ENCODE measurements at regions not wholly inside any gene's neighbourhood (a gene's known extent, or its start where the extent isn't known, plus 50 kb on each side); places are given as distances from the start of the nearest gene placed in this dataset.

DNA sequence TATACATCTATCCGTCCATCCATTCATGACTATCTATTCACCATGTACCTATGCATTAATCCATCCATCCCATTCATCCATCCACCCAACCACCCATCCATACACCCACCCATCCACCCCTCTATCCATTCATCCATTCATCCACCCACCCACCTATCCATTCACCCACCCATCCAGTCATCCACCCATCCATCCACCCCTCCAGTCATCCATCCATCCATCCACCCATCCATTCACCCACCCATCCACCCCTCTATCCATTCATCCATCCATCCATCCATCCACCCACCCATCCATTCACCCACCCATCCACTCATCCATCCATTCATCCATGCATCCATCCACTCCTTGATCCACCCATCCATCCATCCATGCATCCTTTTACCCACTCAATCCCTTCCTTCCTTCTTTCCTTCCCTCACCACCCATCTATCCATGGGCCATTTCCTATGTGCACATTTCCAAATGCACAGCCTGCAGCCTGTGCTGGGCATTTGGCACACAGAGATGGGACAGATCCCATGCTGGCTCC is 100.8 kb upstream of the ADRA2C start:
- POLR2A ChIA-PET, result no interaction called here
- no peak overlapping the region for H3K27ac Mint-ChIP-seq (ENCODE audit: unreplicated experiment)
- CTCF ChIA-PET, result no interaction called here
- peaks cover 14% of the 10 kb centered on the region for H3K9me3 Mint-ChIP-seq (ENCODE audit: unreplicated experiment)
- H3K36me3 ChIP-seq (ENCODE audit: control insufficient read depth, insufficient read depth, low read length), result no peaks in the 10 kb centered on the region
- no peak for TF ChIP-seq CTCF (IDR thresholded peaks at IDR 0.05; ENCODE audit: insufficient read depth in 1 of 2, low read depth in 1 of 2, low read length in 1 of 2, severe bottlenecking in 1 of 2, unreplicated experiment in 1 of 2)
- no peaks in the 10 kb centered on the region for H3K4me1 Mint-ChIP-seq (ENCODE audit: low read depth, unreplicated experiment)
- H3K4me1 ChIP-seq, result no peaks in the 10 kb centered on the region
- no peaks in the 10 kb centered on the region for H3K27me3 ChIP-seq (replicated peaks; ENCODE audit: control insufficient read depth, insufficient read depth, low read length)
- no TSS peak for BruUV-seq (replicated peaks)
- no peak for DNase-seq
- no peak overlapping the region for H3K4me3 ChIP-seq (ENCODE audit: low read depth, low read length)
- no peaks in the 10 kb centered on the region for H3K36me3 Mint-ChIP-seq (ENCODE audit: insufficient read depth, unreplicated experiment)
- H3K27me3 Mint-ChIP-seq (ENCODE audit: insufficient read depth, unreplicated experiment), result no peaks in the 10 kb centered on the region
- H3K9me3 ChIP-seq, result 0 out of 2 replicates have a peak, but pooled peaks cover 6% of the 10 kb centered on the region
- no peak overlapping the region for H3K4me3 Mint-ChIP-seq (ENCODE audit: unreplicated experiment)
- intact Hi-C loops (cut with micrococcal nuclease; ENCODE audit: unreplicated experiment), result no loop called here

DNA sequence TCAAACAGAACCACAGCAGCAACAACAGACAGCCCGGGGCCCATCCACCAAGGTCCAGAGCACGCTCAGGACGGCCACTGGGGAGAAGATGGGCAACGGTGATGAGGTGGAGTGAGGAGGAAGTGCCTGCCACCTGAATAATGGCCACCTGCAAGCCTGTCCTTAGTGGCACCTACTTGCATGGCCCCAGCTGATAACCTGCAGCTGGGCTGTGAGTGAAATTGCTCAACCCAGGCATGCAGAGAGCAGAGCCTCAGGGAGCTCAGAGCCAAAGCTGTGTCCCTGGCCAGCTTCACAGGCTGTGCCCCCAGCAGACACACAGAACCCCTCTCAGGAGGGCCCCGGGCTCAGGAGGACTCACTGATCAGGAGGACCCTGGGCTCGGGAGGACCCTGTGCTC is 102.4 kb upstream of the ADRA2C start:
- Mint-ChIP-seq H3K9me3 (ENCODE audit: unreplicated experiment) (peaks cover 14% of the 10 kb centered on the region), H3K4me3 (ENCODE audit: unreplicated experiment) (no peak overlapping the region), H3K4me1 (ENCODE audit: low read depth, unreplicated experiment) (no peaks in the 10 kb centered on the region), H3K27me3 (ENCODE audit: insufficient read depth, unreplicated experiment) (no peaks in the 10 kb centered on the region), H3K27ac (ENCODE audit: unreplicated experiment) (no peak overlapping the region), H3K36me3 (ENCODE audit: insufficient read depth, unreplicated experiment) (no peaks in the 10 kb centered on the region)
- DNase-seq, result no peak
- Histone ChIP-seq H3K4me1 (no peaks in the 10 kb centered on the region), H3K9me3 (no peaks in the 10 kb centered on the region), H3K27me3 (replicated peaks; ENCODE audit: control insufficient read depth, insufficient read depth, low read length) (no peaks in the 10 kb centered on the region), H3K4me3 (ENCODE audit: low read depth, low read length) (no peak overlapping the region), H3K36me3 (ENCODE audit: control insufficient read depth, insufficient read depth, low read length) (no peaks in the 10 kb centered on the region)
- ChIA-PET POLR2A (no interaction called here), CTCF (no interaction called here)
- intact Hi-C loops (cut with micrococcal nuclease; ENCODE audit: unreplicated experiment), result no loop called here
- no TSS peak for BruUV-seq (replicated peaks)
- TF ChIP-seq CTCF (IDR thresholded peaks at IDR 0.05; ENCODE audit: insufficient read depth in 1 of 2, low read depth in 1 of 2, low read length in 1 of 2, severe bottlenecking in 1 of 2, unreplicated experiment in 1 of 2), result no peak

DNA sequence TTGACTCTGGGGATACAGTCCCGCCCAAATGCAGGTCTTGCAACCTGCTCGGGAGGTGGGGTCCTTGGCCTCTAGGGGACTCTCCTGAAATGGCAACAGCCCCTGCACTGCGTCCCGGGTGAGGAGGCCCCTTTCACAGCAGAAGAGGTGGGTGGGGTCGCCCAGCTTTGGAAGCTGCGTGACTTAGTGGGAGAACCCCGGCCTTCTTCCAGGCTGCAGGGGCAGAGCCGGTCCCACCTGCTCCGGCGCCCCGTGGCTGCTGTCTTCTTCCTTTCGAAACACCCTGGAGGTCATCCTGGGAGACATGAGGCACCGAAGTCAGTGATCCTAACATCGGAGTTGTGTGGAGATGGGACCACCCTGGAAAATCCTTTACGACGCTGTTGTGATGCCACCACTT is 103.7 kb upstream of the ADRA2C start:
- no peak overlapping the region for H3K4me3 Mint-ChIP-seq (ENCODE audit: unreplicated experiment)
- H3K9me3 ChIP-seq, result no peaks in the 10 kb centered on the region
- BruUV-seq (replicated peaks), result no TSS peak
- no peaks in the 10 kb centered on the region for H3K4me1 ChIP-seq
- no peak for DNase-seq
- no peak for TF ChIP-seq CTCF (IDR thresholded peaks at IDR 0.05; ENCODE audit: insufficient read depth in 1 of 2, low read depth in 1 of 2, low read length in 1 of 2, severe bottlenecking in 1 of 2, unreplicated experiment in 1 of 2)
- no peaks in the 10 kb centered on the region for H3K36me3 Mint-ChIP-seq (ENCODE audit: insufficient read depth, unreplicated experiment)
- no peak overlapping the region for H3K4me3 ChIP-seq (ENCODE audit: low read depth, low read length)
- ChIA-PET CTCF (no interaction called here), POLR2A (no interaction called here)
- H3K36me3 ChIP-seq (ENCODE audit: control insufficient read depth, insufficient read depth, low read length), result no peaks in the 10 kb centered on the region
- H3K9me3 Mint-ChIP-seq (ENCODE audit: unreplicated experiment), result peaks cover 6% of the 10 kb centered on the region
- intact Hi-C loops (cut with micrococcal nuclease; ENCODE audit: unreplicated experiment), result no loop called here
- no peaks in the 10 kb centered on the region for H3K27me3 Mint-ChIP-seq (ENCODE audit: insufficient read depth, unreplicated experiment)
- no peaks in the 10 kb centered on the region for H3K4me1 Mint-ChIP-seq (ENCODE audit: low read depth, unreplicated experiment)
- no peaks in the 10 kb centered on the region for H3K27me3 ChIP-seq (replicated peaks; ENCODE audit: control insufficient read depth, insufficient read depth, low read length)
- H3K27ac Mint-ChIP-seq (ENCODE audit: unreplicated experiment), result no peak overlapping the region
